ENCODE measurements at regions not wholly inside any gene's neighbourhood (a gene's known extent, or its start where the extent isn't known, plus 50 kb on each side); places are given as distances from the start of the nearest gene placed in this dataset.

GRCh38 chr1:112332176-112333150 is 63.6 kb upstream of the CTTNBP2NL start:
- H3K4me3 ChIP-seq (ENCODE audit: low read length in 3 of 3) = no peak overlapping the region
- no peaks in the 10 kb centered on the region for H3K9me3 ChIP-seq (ENCODE audit: control insufficient read depth in 3 of 3, low read length in 3 of 3)
- H3K27me3 ChIP-seq (ENCODE audit: control insufficient read depth in 3 of 3, insufficient read depth in 3 of 3, low read length in 3 of 3) = peaks cover 0 to 7% (median 0%) of the 10 kb centered on the region in 3 donors
- no peak overlapping the region for H3K27ac ChIP-seq (ENCODE audit: low read depth, low read length)
- H3K9ac ChIP-seq (ENCODE audit: low read depth in 1 of 3, low read length in 3 of 3) = no peak overlapping the region
- peaks cover 0 to 6% (median 0%) of the 10 kb centered on the region in 3 donors for H3K4me1 ChIP-seq (ENCODE audit: control insufficient read depth in 3 of 3, insufficient read depth in 3 of 3, low read length in 3 of 3)
- H3K36me3 ChIP-seq (ENCODE audit: control insufficient read depth in 3 of 3, insufficient read depth in 3 of 3, low read length in 3 of 3) = peaks cover 0 to 2% (median 0%) of the 10 kb centered on the region in 3 donors

- Histone ChIP-seq H3K27me3 (ENCODE audit: control insufficient read depth in 3 of 3, insufficient read depth in 3 of 3, low read length in 3 of 3) (peaks cover 0 to 6% (median 0%) of the 10 kb centered on the region in 3 donors), H3K27ac (ENCODE audit: low read depth, low read length) (no peak overlapping the region), H3K9me3 (ENCODE audit: control insufficient read depth in 3 of 3, low read length in 3 of 3) (no peaks in the 10 kb centered on the region), H3K4me1 (ENCODE audit: control insufficient read depth in 3 of 3, insufficient read depth in 3 of 3, low read length in 3 of 3) (peaks cover 0 to 6% (median 0%) of the 10 kb centered on the region in 3 donors), H3K36me3 (ENCODE audit: control insufficient read depth in 3 of 3, insufficient read depth in 3 of 3, low read length in 3 of 3) (no peaks in the 10 kb centered on the region), H3K9ac (ENCODE audit: low read depth in 1 of 3, low read length in 3 of 3) (no peak overlapping the region), H3K4me3 (ENCODE audit: low read length in 3 of 3) (no peak overlapping the region)
Measured at GRCh38 chr1:112335351-112335750, 60.7 kb upstream of the CTTNBP2NL start.

GRCh38 chr1:112337028-112337531 is 58.9 kb upstream of the CTTNBP2NL start:
- H3K4me1 ChIP-seq (ENCODE audit: control insufficient read depth in 3 of 3, insufficient read depth in 3 of 3, low read length in 3 of 3) = peaks cover 0 to 6% (median 0%) of the 10 kb centered on the region in 3 donors
- no peak overlapping the region for H3K27ac ChIP-seq (ENCODE audit: low read depth, low read length)
- peaks cover 0 to 6% (median 0%) of the 10 kb centered on the region in 3 donors for H3K27me3 ChIP-seq (ENCODE audit: control insufficient read depth in 3 of 3, insufficient read depth in 3 of 3, low read length in 3 of 3)
- no peak overlapping the region for H3K9ac ChIP-seq (ENCODE audit: low read depth in 1 of 3, low read length in 3 of 3)
- no peaks in the 10 kb centered on the region for H3K9me3 ChIP-seq (ENCODE audit: control insufficient read depth in 3 of 3, low read length in 3 of 3)
- H3K36me3 ChIP-seq (ENCODE audit: control insufficient read depth in 3 of 3, insufficient read depth in 3 of 3, low read length in 3 of 3) = no peaks in the 10 kb centered on the region
- no peak overlapping the region for H3K4me3 ChIP-seq (ENCODE audit: low read length in 3 of 3)

GRCh38 chr1:112341986-112342385 is 54.0 kb upstream of the CTTNBP2NL start:
- Histone ChIP-seq H3K4me3 (ENCODE audit: low read length in 3 of 3) (no peak overlapping the region), H3K4me1 (ENCODE audit: control insufficient read depth in 3 of 3, insufficient read depth in 3 of 3, low read length in 3 of 3) (peaks cover 0 to 3% (median 0%) of the 10 kb centered on the region in 3 donors), H3K27ac (ENCODE audit: low read depth, low read length) (no peak overlapping the region), H3K9me3 (ENCODE audit: control insufficient read depth in 3 of 3, low read length in 3 of 3) (no peaks in the 10 kb centered on the region), H3K36me3 (ENCODE audit: control insufficient read depth in 3 of 3, insufficient read depth in 3 of 3, low read length in 3 of 3) (no peaks in the 10 kb centered on the region), H3K9ac (ENCODE audit: low read depth in 1 of 3, low read length in 3 of 3) (no peak overlapping the region), H3K27me3 (ENCODE audit: control insufficient read depth in 3 of 3, insufficient read depth in 3 of 3, low read length in 3 of 3) (peaks cover 0 to 6% (median 0%) of the 10 kb centered on the region in 3 donors)

GRCh38 chr1:112342558-112342957 is 53.5 kb upstream of the CTTNBP2NL start:
- Histone ChIP-seq H3K9ac (ENCODE audit: low read depth in 1 of 3, low read length in 3 of 3) (no peak overlapping the region), H3K4me1 (ENCODE audit: control insufficient read depth in 3 of 3, insufficient read depth in 3 of 3, low read length in 3 of 3) (no peaks in the 10 kb centered on the region), H3K4me3 (ENCODE audit: low read length in 3 of 3) (no peak overlapping the region), H3K9me3 (ENCODE audit: control insufficient read depth in 3 of 3, low read length in 3 of 3) (no peaks in the 10 kb centered on the region), H3K27ac (ENCODE audit: low read depth, low read length) (no peak overlapping the region), H3K36me3 (ENCODE audit: control insufficient read depth in 3 of 3, insufficient read depth in 3 of 3, low read length in 3 of 3) (no peaks in the 10 kb centered on the region), H3K27me3 (ENCODE audit: control insufficient read depth in 3 of 3, insufficient read depth in 3 of 3, low read length in 3 of 3) (peaks cover 0 to 6% (median 0%) of the 10 kb centered on the region in 3 donors)

GRCh38 chr1:112344754-112345423 is 51.1 kb upstream of the CTTNBP2NL start:
- Histone ChIP-seq H3K4me1 (ENCODE audit: control insufficient read depth in 3 of 3, insufficient read depth in 3 of 3, low read length in 3 of 3) (no peaks in the 10 kb centered on the region), H3K36me3 (ENCODE audit: control insufficient read depth in 3 of 3, insufficient read depth in 3 of 3, low read length in 3 of 3) (no peaks in the 10 kb centered on the region), H3K27ac (ENCODE audit: low read depth, low read length) (no peak overlapping the region), H3K9ac (ENCODE audit: low read depth in 1 of 3, low read length in 3 of 3) (no peak overlapping the region), H3K27me3 (ENCODE audit: control insufficient read depth in 3 of 3, insufficient read depth in 3 of 3, low read length in 3 of 3) (peaks cover 0 to 2% (median 0%) of the 10 kb centered on the region in 3 donors), H3K4me3 (ENCODE audit: low read length in 3 of 3) (no peak overlapping the region), H3K9me3 (ENCODE audit: control insufficient read depth in 3 of 3, low read length in 3 of 3) (no peaks in the 10 kb centered on the region)

All from skeletal muscle tissue (tissue), 3 donors.